ENCODE measurements at regions not wholly inside any gene's neighbourhood (a gene's known extent, or its start where the extent isn't known, plus 50 kb on each side); places are given as distances from the start of the nearest gene placed in this dataset.

DNA sequence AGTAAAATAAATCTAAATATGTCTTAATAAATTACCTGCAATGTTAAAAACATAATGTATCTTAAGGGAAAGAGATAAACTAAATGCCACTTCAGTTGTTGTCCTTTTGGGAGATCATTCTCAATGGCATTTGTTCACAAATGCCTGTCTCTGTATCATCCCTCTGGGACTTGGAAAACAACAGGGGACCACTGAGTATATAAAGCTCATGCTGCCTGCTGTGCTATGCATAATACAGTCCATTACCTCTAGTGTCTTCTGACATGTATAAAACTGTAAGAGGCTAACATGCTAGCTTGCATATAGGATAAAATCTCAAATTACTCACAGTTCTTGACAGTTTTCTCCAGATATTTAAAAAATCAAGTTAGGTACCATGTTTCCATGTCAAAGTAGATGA lies 503.9 kb downstream of the PDHA2 start:
- no peaks in the 10 kb centered on the region for H3K9me3 Mint-ChIP-seq (ENCODE audit: unreplicated experiment)
- no peak overlapping the region for H3K4me3 Mint-ChIP-seq (ENCODE audit: unreplicated experiment)
- H3K27me3 Mint-ChIP-seq (ENCODE audit: unreplicated experiment) = no peaks in the 10 kb centered on the region
- H3K36me3 Mint-ChIP-seq (ENCODE audit: unreplicated experiment) = no peaks in the 10 kb centered on the region
- TF ChIP-seq, protein P1, sequence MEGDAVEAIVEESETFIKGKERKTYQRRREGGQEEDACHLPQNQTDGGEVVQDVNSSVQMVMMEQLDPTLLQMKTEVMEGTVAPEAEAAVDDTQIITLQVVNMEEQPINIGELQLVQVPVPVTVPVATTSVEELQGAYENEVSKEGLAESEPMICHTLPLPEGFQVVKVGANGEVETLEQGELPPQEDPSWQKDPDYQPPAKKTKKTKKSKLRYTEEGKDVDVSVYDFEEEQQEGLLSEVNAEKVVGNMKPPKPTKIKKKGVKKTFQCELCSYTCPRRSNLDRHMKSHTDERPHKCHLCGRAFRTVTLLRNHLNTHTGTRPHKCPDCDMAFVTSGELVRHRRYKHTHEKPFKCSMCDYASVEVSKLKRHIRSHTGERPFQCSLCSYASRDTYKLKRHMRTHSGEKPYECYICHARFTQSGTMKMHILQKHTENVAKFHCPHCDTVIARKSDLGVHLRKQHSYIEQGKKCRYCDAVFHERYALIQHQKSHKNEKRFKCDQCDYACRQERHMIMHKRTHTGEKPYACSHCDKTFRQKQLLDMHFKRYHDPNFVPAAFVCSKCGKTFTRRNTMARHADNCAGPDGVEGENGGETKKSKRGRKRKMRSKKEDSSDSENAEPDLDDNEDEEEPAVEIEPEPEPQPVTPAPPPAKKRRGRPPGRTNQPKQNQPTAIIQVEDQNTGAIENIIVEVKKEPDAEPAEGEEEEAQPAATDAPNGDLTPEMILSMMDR (IDR thresholded peaks at IDR 0.05; ENCODE audit: partially characterized antibody, unreplicated experiment) = no peak
- peaks cover 12% of the 10 kb centered on the region for H3K4me1 Mint-ChIP-seq (ENCODE audit: low read depth, unreplicated experiment)
- no peak overlapping the region for H3K27ac Mint-ChIP-seq (ENCODE audit: unreplicated experiment)
- DNase-seq = no peak

DNA sequence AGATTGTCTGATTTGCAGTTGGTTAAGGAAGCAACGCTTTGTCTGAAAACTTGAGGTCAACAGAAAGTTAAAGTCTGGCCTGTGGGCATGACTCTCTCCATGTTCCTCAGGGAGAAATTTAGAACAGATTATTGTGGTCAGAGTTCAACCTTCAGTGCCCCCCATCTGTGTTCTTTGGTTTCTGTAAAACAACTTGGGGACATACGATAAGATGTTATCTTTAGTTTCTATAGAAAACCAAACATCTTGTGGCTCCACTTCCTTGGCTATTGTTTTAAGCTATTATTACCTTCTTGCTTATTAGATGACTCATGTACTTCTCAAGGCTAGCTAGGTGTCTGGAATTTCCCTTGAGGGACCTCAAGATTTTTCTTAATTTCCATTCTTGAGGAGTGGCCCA lies 507.7 kb downstream of the PDHA2 start:
- no peak for DNase-seq
- Mint-ChIP-seq H3K9me3 (ENCODE audit: unreplicated experiment) (no peaks in the 10 kb centered on the region), H3K27ac (ENCODE audit: unreplicated experiment) (no peak overlapping the region), H3K4me3 (ENCODE audit: unreplicated experiment) (no peak overlapping the region), H3K27me3 (ENCODE audit: unreplicated experiment) (no peaks in the 10 kb centered on the region), H3K36me3 (ENCODE audit: unreplicated experiment) (no peaks in the 10 kb centered on the region), H3K4me1 (ENCODE audit: low read depth, unreplicated experiment) (peaks cover 15% of the 10 kb centered on the region)
- TF ChIP-seq, protein P1 (IDR thresholded peaks at IDR 0.05; ENCODE audit: partially characterized antibody, unreplicated experiment) = no peak

DNA sequence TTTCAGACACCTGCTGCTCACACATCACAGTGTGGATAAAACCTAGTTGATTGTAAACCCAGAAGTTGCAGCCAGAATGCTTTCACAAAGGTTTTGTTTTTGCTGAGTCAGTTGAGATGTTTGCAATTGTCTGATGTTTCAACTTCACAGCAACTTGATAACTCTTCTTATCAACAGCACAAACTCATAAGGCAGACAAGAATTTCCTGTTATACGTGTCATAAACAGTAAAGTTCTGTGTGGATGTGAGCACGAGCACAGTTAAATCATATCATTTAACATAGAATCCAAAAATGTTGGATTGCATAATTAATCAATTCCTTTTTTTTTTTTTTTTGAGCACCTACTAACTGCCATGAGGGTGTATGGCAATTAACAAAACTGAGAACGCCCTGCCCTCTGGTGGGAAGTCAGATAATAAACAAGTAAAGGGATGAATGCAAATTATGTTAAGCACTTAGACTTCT lies 512.2 kb downstream of the PDHA2 start:
- H3K4me1 Mint-ChIP-seq (ENCODE audit: low read depth, unreplicated experiment) = peaks cover 6% of the 10 kb centered on the region
- H3K27ac Mint-ChIP-seq (ENCODE audit: unreplicated experiment) = no peak overlapping the region
- TF ChIP-seq, protein P1 (IDR thresholded peaks at IDR 0.05; ENCODE audit: partially characterized antibody, unreplicated experiment) = peak; percentile 66
- H3K4me3 Mint-ChIP-seq (ENCODE audit: unreplicated experiment) = no peak overlapping the region
- H3K36me3 Mint-ChIP-seq (ENCODE audit: unreplicated experiment) = no peaks in the 10 kb centered on the region
- DNase-seq = peak; percentile 31
- no peaks in the 10 kb centered on the region for H3K27me3 Mint-ChIP-seq (ENCODE audit: unreplicated experiment)
- no peaks in the 10 kb centered on the region for H3K9me3 Mint-ChIP-seq (ENCODE audit: unreplicated experiment)

DNA sequence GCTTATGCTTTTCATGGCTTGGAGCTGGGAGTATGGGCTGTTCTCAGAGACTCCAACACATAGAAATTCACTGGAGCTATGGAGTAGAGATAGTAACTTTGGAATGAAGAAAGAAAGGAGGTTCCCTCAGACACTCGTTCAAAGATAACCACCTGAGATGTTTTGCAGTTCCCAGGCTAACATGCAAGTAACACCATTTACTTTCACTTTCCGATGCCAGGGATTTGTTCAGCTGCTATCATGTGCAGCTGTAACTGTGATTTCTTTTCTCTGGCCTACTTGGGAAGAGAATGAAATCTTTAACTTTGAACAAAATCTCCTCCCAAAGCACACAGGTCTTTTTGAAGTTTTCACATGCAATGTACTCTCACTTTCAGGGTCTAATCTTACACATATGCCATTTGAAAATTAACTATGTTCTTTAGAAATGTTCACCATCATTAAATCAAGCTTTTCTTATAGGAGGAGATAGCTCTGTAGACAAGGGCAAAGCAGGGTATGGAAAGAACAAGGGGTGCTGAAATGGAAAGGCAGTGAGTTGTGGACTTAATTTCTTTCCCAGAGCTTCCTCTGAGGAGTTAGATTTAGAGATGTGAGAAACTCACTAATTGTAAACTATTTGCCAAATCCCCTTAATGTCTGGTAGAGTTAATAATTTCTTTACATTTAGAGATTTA lies 514.3 kb downstream of the PDHA2 start:
- TF ChIP-seq, protein P1 (IDR thresholded peaks at IDR 0.05; ENCODE audit: partially characterized antibody, unreplicated experiment) = no peak
- no peaks in the 10 kb centered on the region for H3K9me3 Mint-ChIP-seq (ENCODE audit: unreplicated experiment)
- peaks cover 2% of the 10 kb centered on the region for H3K27me3 Mint-ChIP-seq (ENCODE audit: unreplicated experiment)
- H3K36me3 Mint-ChIP-seq (ENCODE audit: unreplicated experiment) = no peaks in the 10 kb centered on the region
- no peak overlapping the region for H3K4me3 Mint-ChIP-seq (ENCODE audit: unreplicated experiment)
- DNase-seq = no peak
- H3K27ac Mint-ChIP-seq (ENCODE audit: unreplicated experiment) = no peak overlapping the region
- H3K4me1 Mint-ChIP-seq (ENCODE audit: low read depth, unreplicated experiment) = peaks cover 3% of the 10 kb centered on the region

DNA sequence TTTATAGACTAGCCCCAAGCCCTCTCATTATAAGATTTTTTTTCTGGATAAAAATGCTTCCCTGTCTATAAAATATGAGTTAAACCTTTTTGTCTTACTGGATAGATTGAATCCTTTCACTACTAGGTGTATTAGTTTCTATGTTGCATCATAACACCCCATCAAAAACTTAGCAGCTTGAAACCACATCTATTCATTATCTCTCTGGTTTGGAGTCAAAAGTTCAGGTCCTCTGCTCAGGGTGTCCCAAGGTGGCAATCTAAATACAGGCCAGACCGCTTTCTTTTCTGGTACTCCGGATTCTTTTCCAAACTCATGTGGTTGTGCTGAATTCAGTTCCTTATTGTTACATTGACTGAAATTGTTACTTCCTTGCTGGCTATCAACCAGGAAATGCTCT lies 515.5 kb downstream of the PDHA2 start:
- H3K4me1 Mint-ChIP-seq (ENCODE audit: low read depth, unreplicated experiment) = peaks cover 5% of the 10 kb centered on the region
- peaks cover 2% of the 10 kb centered on the region for H3K27me3 Mint-ChIP-seq (ENCODE audit: unreplicated experiment)
- H3K36me3 Mint-ChIP-seq (ENCODE audit: unreplicated experiment) = no peaks in the 10 kb centered on the region
- no peaks in the 10 kb centered on the region for H3K9me3 Mint-ChIP-seq (ENCODE audit: unreplicated experiment)
- H3K4me3 Mint-ChIP-seq (ENCODE audit: unreplicated experiment) = no peak overlapping the region
- DNase-seq = no peak
- no peak overlapping the region for H3K27ac Mint-ChIP-seq (ENCODE audit: unreplicated experiment)
- TF ChIP-seq, protein P1 (IDR thresholded peaks at IDR 0.05; ENCODE audit: partially characterized antibody, unreplicated experiment) = no peak

Measured in glutamatergic neuron (in vitro differentiated cells).